ENCODE measurements at regions not wholly inside any gene's neighbourhood (a gene's known extent, or its start where the extent isn't known, plus 50 kb on each side); places are given as distances from the start of the nearest gene placed in this dataset.

GRCh38 chr16:55101026-55101425 lies 170.4 kb downstream of the IRX5 start:
- H3K36me3 ChIP-seq (ENCODE audit: insufficient read depth, low read length) = no peaks in the 10 kb centered on the region
- no peak overlapping the region for H3K4me3 ChIP-seq (ENCODE audit: low read length)
- H3K9me3 ChIP-seq (ENCODE audit: low read length) = peaks cover 4% of the 10 kb centered on the region
- no peak overlapping the region for H2AFZ ChIP-seq (ENCODE audit: low read depth, low read length)
- peaks cover 2% of the 10 kb centered on the region for H3K27me3 ChIP-seq (ENCODE audit: insufficient read depth, low read length)
- H3K4me1 ChIP-seq (ENCODE audit: insufficient read depth, low read length) = no peaks in the 10 kb centered on the region

- H3K9me3 ChIP-seq (ENCODE audit: low read length) = peaks cover 4% of the 10 kb centered on the region
- H3K36me3 ChIP-seq (ENCODE audit: insufficient read depth, low read length) = no peaks in the 10 kb centered on the region
- H2AFZ ChIP-seq (ENCODE audit: low read depth, low read length) = no peak overlapping the region
- no peaks in the 10 kb centered on the region for H3K4me1 ChIP-seq (ENCODE audit: insufficient read depth, low read length)
- peaks cover 2% of the 10 kb centered on the region for H3K27me3 ChIP-seq (ENCODE audit: insufficient read depth, low read length)
- no peak overlapping the region for H3K4me3 ChIP-seq (ENCODE audit: low read length)
Measured at GRCh38 chr16:55102077-55102476, 171.4 kb downstream of the IRX5 start.

- Histone ChIP-seq H3K4me1 (ENCODE audit: insufficient read depth, low read length) (no peaks in the 10 kb centered on the region), H2AFZ (ENCODE audit: low read depth, low read length) (no peak overlapping the region), H3K36me3 (ENCODE audit: insufficient read depth, low read length) (no peaks in the 10 kb centered on the region), H3K9me3 (ENCODE audit: low read length) (peaks cover 4% of the 10 kb centered on the region), H3K27me3 (ENCODE audit: insufficient read depth, low read length) (peaks cover 2% of the 10 kb centered on the region), H3K4me3 (ENCODE audit: low read length) (no peak overlapping the region)
Measured at GRCh38 chr16:55102531-55102930, 171.9 kb downstream of the IRX5 start.

GRCh38 chr16:55107851-55108250 lies 177.2 kb downstream of the IRX5 start:
- Histone ChIP-seq H3K9me3 (ENCODE audit: low read length) (no peaks in the 10 kb centered on the region), H3K27me3 (ENCODE audit: insufficient read depth, low read length) (peaks cover 2% of the 10 kb centered on the region), H2AFZ (ENCODE audit: low read depth, low read length) (no peak overlapping the region), H3K4me3 (ENCODE audit: low read length) (no peak overlapping the region), H3K36me3 (ENCODE audit: insufficient read depth, low read length) (no peaks in the 10 kb centered on the region), H3K4me1 (ENCODE audit: insufficient read depth, low read length) (no peaks in the 10 kb centered on the region)

- Histone ChIP-seq H3K4me1 (ENCODE audit: insufficient read depth, low read length) (no peaks in the 10 kb centered on the region), H3K4me3 (ENCODE audit: low read length) (no peak overlapping the region), H3K36me3 (ENCODE audit: insufficient read depth, low read length) (no peaks in the 10 kb centered on the region), H3K27me3 (ENCODE audit: insufficient read depth, low read length) (peaks cover 22% of the 10 kb centered on the region), H3K9me3 (ENCODE audit: low read length) (no peaks in the 10 kb centered on the region), H2AFZ (ENCODE audit: low read depth, low read length) (no peak overlapping the region)
Measured at GRCh38 chr16:55113210-55113609, 182.5 kb downstream of the IRX5 start.

- no peaks in the 10 kb centered on the region for H3K36me3 ChIP-seq (ENCODE audit: insufficient read depth, low read length)
- no peaks in the 10 kb centered on the region for H3K4me1 ChIP-seq (ENCODE audit: insufficient read depth, low read length)
- H3K4me3 ChIP-seq (ENCODE audit: low read length) = no peak overlapping the region
- H2AFZ ChIP-seq (ENCODE audit: low read depth, low read length) = no peak overlapping the region
- H3K9me3 ChIP-seq (ENCODE audit: low read length) = no peaks in the 10 kb centered on the region
- peaks cover 22% of the 10 kb centered on the region for H3K27me3 ChIP-seq (ENCODE audit: insufficient read depth, low read length)
Measured at GRCh38 chr16:55115506-55115905, 184.8 kb downstream of the IRX5 start.

- Histone ChIP-seq H3K36me3 (ENCODE audit: insufficient read depth, low read length) (no peaks in the 10 kb centered on the region), H3K4me3 (ENCODE audit: low read length) (no peak overlapping the region), H3K27me3 (ENCODE audit: insufficient read depth, low read length) (peaks cover 22% of the 10 kb centered on the region), H3K9me3 (ENCODE audit: low read length) (no peaks in the 10 kb centered on the region), H2AFZ (ENCODE audit: low read depth, low read length) (no peak overlapping the region), H3K4me1 (ENCODE audit: insufficient read depth, low read length) (peaks cover 4% of the 10 kb centered on the region)
Measured at GRCh38 chr16:55116165-55116920, 185.7 kb downstream of the IRX5 start.

- no peaks in the 10 kb centered on the region for H3K9me3 ChIP-seq (ENCODE audit: low read length)
- no peak overlapping the region for H3K4me3 ChIP-seq (ENCODE audit: low read length)
- H3K4me1 ChIP-seq (ENCODE audit: insufficient read depth, low read length) = peaks cover 4% of the 10 kb centered on the region
- no peaks in the 10 kb centered on the region for H3K36me3 ChIP-seq (ENCODE audit: insufficient read depth, low read length)
- H3K27me3 ChIP-seq (ENCODE audit: insufficient read depth, low read length) = peaks cover 16% of the 10 kb centered on the region
- H2AFZ ChIP-seq (ENCODE audit: low read depth, low read length) = no peak overlapping the region
Measured at GRCh38 chr16:55118701-55119260, 188.1 kb downstream of the IRX5 start.

- no peaks in the 10 kb centered on the region for H3K9me3 ChIP-seq (ENCODE audit: low read length)
- peaks cover 8% of the 10 kb centered on the region for H3K27me3 ChIP-seq (ENCODE audit: insufficient read depth, low read length)
- no peak overlapping the region for H2AFZ ChIP-seq (ENCODE audit: low read depth, low read length)
- H3K36me3 ChIP-seq (ENCODE audit: insufficient read depth, low read length) = no peaks in the 10 kb centered on the region
- H3K4me3 ChIP-seq (ENCODE audit: low read length) = no peak overlapping the region
- peaks cover 4% of the 10 kb centered on the region for H3K4me1 ChIP-seq (ENCODE audit: insufficient read depth, low read length)
Measured at GRCh38 chr16:55120408-55120807, 189.7 kb downstream of the IRX5 start.

- H3K9me3 ChIP-seq (ENCODE audit: low read length) = no peaks in the 10 kb centered on the region
- H3K4me1 ChIP-seq (ENCODE audit: insufficient read depth, low read length) = peaks cover 4% of the 10 kb centered on the region
- H2AFZ ChIP-seq (ENCODE audit: low read depth, low read length) = no peak overlapping the region
- no peak overlapping the region for H3K4me3 ChIP-seq (ENCODE audit: low read length)
- H3K27me3 ChIP-seq (ENCODE audit: insufficient read depth, low read length) = peaks cover 5% of the 10 kb centered on the region
- no peaks in the 10 kb centered on the region for H3K36me3 ChIP-seq (ENCODE audit: insufficient read depth, low read length)
Measured at GRCh38 chr16:55120826-55121225, 190.2 kb downstream of the IRX5 start.

- Histone ChIP-seq H3K9me3 (ENCODE audit: low read length) (no peaks in the 10 kb centered on the region), H3K4me3 (ENCODE audit: low read length) (no peak overlapping the region)
Measured at GRCh38 chr16:55123652-55124051, 193.0 kb downstream of the IRX5 start.

GRCh38 chr16:55125818-55126385 lies 195.2 kb downstream of the IRX5 start:
- no peaks in the 10 kb centered on the region for H3K9me3 ChIP-seq (ENCODE audit: low read length)
- no peak overlapping the region for H3K4me3 ChIP-seq (ENCODE audit: low read length)
- no peak overlapping the region for H2AFZ ChIP-seq (ENCODE audit: low read depth, low read length)
- H3K4me1 ChIP-seq (ENCODE audit: insufficient read depth, low read length) = peaks cover 1% of the 10 kb centered on the region
- H3K36me3 ChIP-seq (ENCODE audit: insufficient read depth, low read length) = no peaks in the 10 kb centered on the region
- H3K27me3 ChIP-seq (ENCODE audit: insufficient read depth, low read length) = no peaks in the 10 kb centered on the region

More at GRCh38 chr16:55123652-55124051, 193.0 kb downstream of the IRX5 start:
- H3K4me1 ChIP-seq (ENCODE audit: insufficient read depth, low read length) = peaks cover 4% of the 10 kb centered on the region
- H3K36me3 ChIP-seq (ENCODE audit: insufficient read depth, low read length) = no peaks in the 10 kb centered on the region
- H2AFZ ChIP-seq (ENCODE audit: low read depth, low read length) = no peak overlapping the region
- no peaks in the 10 kb centered on the region for H3K27me3 ChIP-seq (ENCODE audit: insufficient read depth, low read length)

- H3K9me3 ChIP-seq (ENCODE audit: low read length) = no peaks in the 10 kb centered on the region
- no peaks in the 10 kb centered on the region for H3K4me1 ChIP-seq (ENCODE audit: insufficient read depth, low read length)
- no peak overlapping the region for H3K4me3 ChIP-seq (ENCODE audit: low read length)
- no peak overlapping the region for H2AFZ ChIP-seq (ENCODE audit: low read depth, low read length)
- H3K27me3 ChIP-seq (ENCODE audit: insufficient read depth, low read length) = no peaks in the 10 kb centered on the region
- no peaks in the 10 kb centered on the region for H3K36me3 ChIP-seq (ENCODE audit: insufficient read depth, low read length)
Measured at GRCh38 chr16:55126456-55126855, 195.8 kb downstream of the IRX5 start.
